ENCODE measurements at regions not wholly inside any gene's neighbourhood (a gene's known extent, or its start where the extent isn't known, plus 50 kb on each side); places are given as distances from the start of the nearest gene placed in this dataset.

- Histone ChIP-seq H3K9ac (ENCODE audit: insufficient read depth in 1 of 2, low read depth in 2 of 2, low read length in 2 of 2) (no peak overlapping the region), H3K27ac (ENCODE audit: extremely low read depth, low read depth, low read length) (no peak overlapping the region), H3K9me3 (replicated peaks; ENCODE audit: control insufficient read depth, insufficient read depth, low read depth, low read length) (no peaks in the 10 kb centered on the region), H3K4me3 (no peak overlapping the region), H3K36me3 (ENCODE audit: control insufficient read depth, insufficient read depth, low read length) (no peaks in the 10 kb centered on the region), H3K4me1 (replicated peaks in 1 of 2; ENCODE audit: control insufficient read depth in 2 of 2, insufficient read depth in 2 of 2, low read length in 2 of 2) (no peaks in the 10 kb centered on the region), H3K4me2 (ENCODE audit: insufficient read depth, low read length) (no peak overlapping the region), H3K27me3 (ENCODE audit: control insufficient read depth in 2 of 2, insufficient read depth in 2 of 2, low read length in 2 of 2) (peaks cover 0 to 5% of the 10 kb centered on the region in 2 experiments; a peak in 1 of 5 replicates), H3K79me2 (ENCODE audit: control insufficient read depth, insufficient read depth, low read length) (no peaks in the 10 kb centered on the region), H2AFZ (ENCODE audit: low read depth, low read length) (no peak overlapping the region), H4K20me1 (replicated peaks; ENCODE audit: control insufficient read depth, insufficient read depth, low read length) (no peaks in the 10 kb centered on the region), H3K9me1 (ENCODE audit: control insufficient read depth, insufficient read depth, low read length) (no peaks in the 10 kb centered on the region)
- intact Hi-C loops (cut with micrococcal nuclease) (no loop called here), in situ Hi-C loops (cut with MboI) (no loop called here)
- BruUV-seq (replicated peaks), result no TSS peak
- ChIA-PET POLR2A (no interaction called here), CTCF (ENCODE audit: low intra/inter-chr PET ratio) (no interaction called here)
- FAIRE-seq (no peak), ATAC-seq (no peak), DNase-seq (ENCODE audit: extremely low read depth in 1 of 4, low spot score in 3 of 4) (no peak)
- WGBS (ENCODE audit: insufficient coverage, low coverage, missing lambda C conversion rate), result 3% methylated on average over 3 of the region's 3 CpGs
- TF ChIP-seq SAFB (IDR thresholded peaks at IDR 0.05; ENCODE audit: borderline replicate concordance, low read depth, low read length), result no peak
- TF ChIP-seq HEY1 (CRISPR knock-in tag; IDR thresholded peaks at IDR 0.05; ENCODE audit: borderline replicate concordance), result no peak
- TF ChIP-seq ARID1B (IDR thresholded peaks at IDR 0.05), result no peak
- TF ChIP-seq, protein P1, sequence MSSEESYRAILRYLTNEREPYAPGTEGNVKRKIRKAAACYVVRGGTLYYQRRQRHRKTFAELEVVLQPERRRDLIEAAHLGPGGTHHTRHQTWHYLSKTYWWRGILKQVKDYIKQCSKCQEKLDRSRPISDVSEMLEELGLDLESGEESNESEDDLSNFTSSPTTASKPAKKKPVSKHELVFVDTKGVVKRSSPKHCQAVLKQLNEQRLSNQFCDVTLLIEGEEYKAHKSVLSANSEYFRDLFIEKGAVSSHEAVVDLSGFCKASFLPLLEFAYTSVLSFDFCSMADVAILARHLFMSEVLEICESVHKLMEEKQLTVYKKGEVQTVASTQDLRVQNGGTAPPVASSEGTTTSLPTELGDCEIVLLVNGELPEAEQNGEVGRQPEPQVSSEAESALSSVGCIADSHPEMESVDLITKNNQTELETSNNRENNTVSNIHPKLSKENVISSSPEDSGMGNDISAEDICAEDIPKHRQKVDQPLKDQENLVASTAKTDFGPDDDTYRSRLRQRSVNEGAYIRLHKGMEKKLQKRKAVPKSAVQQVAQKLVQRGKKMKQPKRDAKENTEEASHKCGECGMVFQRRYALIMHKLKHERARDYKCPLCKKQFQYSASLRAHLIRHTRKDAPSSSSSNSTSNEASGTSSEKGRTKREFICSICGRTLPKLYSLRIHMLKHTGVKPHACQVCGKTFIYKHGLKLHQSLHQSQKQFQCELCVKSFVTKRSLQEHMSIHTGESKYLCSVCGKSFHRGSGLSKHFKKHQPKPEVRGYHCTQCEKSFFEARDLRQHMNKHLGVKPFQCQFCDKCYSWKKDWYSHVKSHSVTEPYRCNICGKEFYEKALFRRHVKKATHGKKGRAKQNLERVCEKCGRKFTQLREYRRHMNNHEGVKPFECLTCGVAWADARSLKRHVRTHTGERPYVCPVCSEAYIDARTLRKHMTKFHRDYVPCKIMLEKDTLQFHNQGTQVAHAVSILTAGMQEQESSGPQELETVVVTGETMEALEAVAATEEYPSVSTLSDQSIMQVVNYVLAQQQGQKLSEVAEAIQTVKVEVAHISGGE (CRISPR knock-in tag; IDR thresholded peaks at IDR 0.05), result no peak
- no peak for TF ChIP-seq NCOA1 (IDR thresholded peaks at IDR 0.05; ENCODE audit: low read depth)
- TF ChIP-seq ZNF699 (CRISPR knock-in tag; IDR thresholded peaks at IDR 0.05; ENCODE audit: insufficient replicate concordance), result no peak
- TF ChIP-seq PKNOX1 (IDR thresholded peaks at IDR 0.05), result no peak
- no peak for TF ChIP-seq EP400 (IDR thresholded peaks at IDR 0.05)
- no peak for TF ChIP-seq GABPB2 (CRISPR knock-in tag; conservative IDR thresholded peaks at IDR 0.05)
- TF ChIP-seq HDAC1 (IDR thresholded peaks at IDR 0.05), result no peak
- TF ChIP-seq ZFPM2 (CRISPR knock-in tag; IDR thresholded peaks at IDR 0.05), result no peak
- no peak for TF ChIP-seq TSHZ1 (CRISPR knock-in tag; IDR thresholded peaks at IDR 0.05)
These were observed 158.7 kb downstream of the TMEM167A start for GRCh38 chr5:82918311-82919031.
